IMR-90 (cell line): ENCODE measurements at regions not wholly inside any gene's neighbourhood (a gene's known extent, or its start where the extent isn't known, plus 50 kb on each side); places are given as distances from the start of the nearest gene placed in this dataset.

Experiments used
- ATAC-seq: fragments of 200-7000 bp; cut with Tn5 transposase; 2 replicates; pipeline ENCODE4 v1.9.1; 2020; ENCODE audit warnings: low read depth, mild to moderate bottlenecking, moderate library complexity
- BruUV-seq: library from RNA; stranded (reverse); fragments of 400-500 nt; replicated peaks from 2 replicates; lab custom pipeline; 2021; lab: Mats Ljungman, UMichigan
- CTCF ChIA-PET: fragments of 300-600 bp; formaldehyde crosslinking; extraction: SDS; loops from one replicate; lab custom pipeline; 2021; ENCODE audit warnings: antibody characterized with exemption; lab: Yijun Ruan, JAX
- POLR2A ChIA-PET: fragments of 300-600 bp; sonication (Branson Sonifier 250); formaldehyde crosslinking; loops from one replicate; lab custom pipeline; 2022; ENCODE audit warnings: antibody characterized with exemption; ENCODE audit not compliant: unreplicated experiment; lab: Charles Lee
- DNase-seq: peaks from one replicate; pipeline ENCODE4 v3.0.0; 2013
- H2AFZ ChIP-seq: replicated peaks from 2 replicates; pipeline ENCODE3; 2013; ENCODE audit warnings: low read length, mild to moderate bottlenecking; ENCODE audit not compliant: poor library complexity
- H2AK5ac ChIP-seq: 2 replicates; pipeline ENCODE4 v1.6.1; 2013; ENCODE audit warnings: low read depth, low read length, inconsistent platforms
- H2AK9ac ChIP-seq: replicated peaks from 2 replicates; pipeline ENCODE3; 2013; ENCODE audit warnings: mild to moderate bottlenecking, low read depth, low read length, moderate library complexity; ENCODE audit not compliant: poor library complexity
- H2BK120ac ChIP-seq: 2 replicates; pipeline ENCODE4 v1.6.1; 2013; ENCODE audit warnings: low read depth, low read length, inconsistent platforms
- H2BK15ac ChIP-seq: 3 replicates; pipeline ENCODE4 v1.6.1; 2013; ENCODE audit warnings: low read depth, low read length, inconsistent platforms
- H2BK20ac ChIP-seq: 2 replicates; pipeline ENCODE4 v1.6.1; 2013; ENCODE audit warnings: low read depth, mild to moderate bottlenecking, inconsistent platforms, low read length, moderate library complexity
- H2BK5ac ChIP-seq: 2 replicates; pipeline ENCODE4 v1.6.1; 2013; ENCODE audit warnings: mild to moderate bottlenecking, low read depth, low read length, inconsistent platforms; ENCODE audit not compliant: poor library complexity, severe bottlenecking
- H3K14ac ChIP-seq: replicated peaks from 2 replicates; pipeline ENCODE4 v1.6.1; 2013; ENCODE audit warnings: low read depth, low read length, inconsistent platforms
- H3K18ac ChIP-seq: 2 replicates; pipeline ENCODE4 v1.6.1; 2013; ENCODE audit warnings: low read depth, low read length, control low read depth
- H3K23ac ChIP-seq: 2 replicates; pipeline ENCODE4 v1.6.1; 2013; ENCODE audit warnings: low read depth, low read length, inconsistent platforms
- H3K27ac ChIP-seq: 2 replicates; pipeline ENCODE4 v1.5.1; 2013; ENCODE audit warnings: mild to moderate bottlenecking, control low read depth, low read length; ENCODE audit not compliant: insufficient read depth
- H3K27me3 ChIP-seq: 2 replicates; pipeline ENCODE4 v1.6.1; 2013; ENCODE audit warnings: low read length; ENCODE audit not compliant: control insufficient read depth, insufficient read depth
- H3K36me3 ChIP-seq: 2 replicates; pipeline ENCODE4 v1.6.1; 2013; ENCODE audit warnings: low read length, mixed read lengths; ENCODE audit not compliant: control insufficient read depth, insufficient read depth
- H3K4ac ChIP-seq: 2 replicates; pipeline ENCODE4 v1.6.1; 2013; ENCODE audit warnings: low read depth, low read length, inconsistent platforms
- H3K4me1 ChIP-seq: 2 replicates; pipeline ENCODE4 v1.6.1; 2013; ENCODE audit warnings: low read length, mixed read lengths; ENCODE audit not compliant: control insufficient read depth, insufficient read depth
- H3K4me2 ChIP-seq: 2 replicates; pipeline ENCODE4 v1.6.1; 2013; ENCODE audit warnings: low read depth, mild to moderate bottlenecking, control low read depth, low read length, moderate library complexity
- H3K4me3 ChIP-seq: 2 replicates; pipeline ENCODE4 v1.5.1; 2013; ENCODE audit warnings: low read depth, mild to moderate bottlenecking, control low read depth, low read length, moderate library complexity; ENCODE audit not compliant: insufficient read depth
- H3K56ac ChIP-seq: 2 replicates; pipeline ENCODE4 v1.6.1; 2013; ENCODE audit warnings: low read length, inconsistent platforms; ENCODE audit not compliant: insufficient read depth; ENCODE audit errors: extremely low read depth
- H3K79me1 ChIP-seq, 2 experiments: 2 replicates each; pipeline ENCODE4 v1.6.1; 2013; ENCODE audit warnings: low read length in 2 of 2, inconsistent platforms in 1 of 2, low read depth in 1 of 2
- H3K9ac ChIP-seq: 2 replicates; pipeline ENCODE4 v1.6.1; 2013; ENCODE audit warnings: low read depth, low read length, control low read depth
- H3K9me1 ChIP-seq: 2 replicates; pipeline ENCODE4 v1.6.1; 2013; ENCODE audit warnings: low read length, inconsistent platforms; ENCODE audit not compliant: insufficient read depth
- H3K9me3 ChIP-seq: 2 replicates; pipeline ENCODE4 v1.6.1; 2013; ENCODE audit warnings: low read length; ENCODE audit not compliant: control insufficient read depth, insufficient read depth
- H4K20me1 ChIP-seq: 2 replicates; pipeline ENCODE4 v1.6.1; 2013; ENCODE audit warnings: low read length, inconsistent platforms; ENCODE audit not compliant: insufficient read depth
- H4K5ac ChIP-seq: 2 replicates; pipeline ENCODE4 v1.6.1; 2013; ENCODE audit warnings: mild to moderate bottlenecking, low read depth, low read length, control low read depth
- H4K8ac ChIP-seq, 2 experiments: 2 replicates each; pipeline ENCODE4 v1.6.1; 2013; ENCODE audit warnings: low read depth in 2 of 2, low read length in 2 of 2, control low read depth in 1 of 2, inconsistent platforms in 1 of 2
- H4K91ac ChIP-seq: 2 replicates; pipeline ENCODE4 v1.6.1; 2013; ENCODE audit warnings: low read depth, low read length, inconsistent platforms; ENCODE audit not compliant: insufficient read depth
- BHLHE40 ChIP-seq: fragments of 150-350 bp; IDR thresholded peaks from 2 replicates; pipeline ENCODE4 v1.6.1; 2016; ENCODE audit warnings: mild to moderate bottlenecking, low read depth, low read length
- CEBPB ChIP-seq: IDR thresholded peaks from 2 replicates; pipeline ENCODE4 v1.6.1; 2012; ENCODE audit warnings: low read depth, low read length, improper control_type of control experiment
- CHD1 ChIP-seq: IDR thresholded peaks from 2 replicates; pipeline ENCODE4 v1.6.1; 2012; ENCODE audit warnings: low read depth, low read length, improper control_type of control experiment
- CTCF ChIP-seq: conservative IDR thresholded peaks from 2 replicates; pipeline ENCODE4 v1.5.1; 2012; ENCODE audit warnings: mild to moderate bottlenecking, low read depth, low read length, improper control_type of control experiment
- ELK1 ChIP-seq: fragments of 150-350 bp; IDR thresholded peaks from 2 replicates; pipeline ENCODE4 v1.6.1; 2016; ENCODE audit warnings: low read depth, mild to moderate bottlenecking, low read length, moderate library complexity, borderline replicate concordance
- FOS ChIP-seq: fragments of 150-350 bp; IDR thresholded peaks from 2 replicates; pipeline ENCODE4 v1.6.1; 2016; ENCODE audit warnings: low read depth, low read length
- MAFK ChIP-seq: IDR thresholded peaks from 2 replicates; pipeline ENCODE4 v1.6.1; 2012; ENCODE audit warnings: low read depth, low read length, improper control_type of control experiment
- MAZ ChIP-seq: IDR thresholded peaks from 2 replicates; pipeline ENCODE4 v1.6.1; 2012; ENCODE audit warnings: low read depth, mild to moderate bottlenecking, low read length, improper control_type of control experiment, moderate library complexity, borderline replicate concordance
- MXI1 ChIP-seq: IDR thresholded peaks from 2 replicates; pipeline ENCODE4 v1.6.1; 2012; ENCODE audit warnings: low read depth, mild to moderate bottlenecking, low read length, moderate library complexity, borderline replicate concordance
- NFE2L2 ChIP-seq: fragments of 150-350 bp; IDR thresholded peaks from 2 replicates; pipeline ENCODE4 v1.6.1; 2016; ENCODE audit warnings: low read depth, mild to moderate bottlenecking, low read length
- POLR2A ChIP-seq: IDR thresholded peaks from 2 replicates; pipeline ENCODE4 v1.6.1; 2012; ENCODE audit warnings: mild to moderate bottlenecking, low read depth, low read length
- RAD21 ChIP-seq: IDR thresholded peaks from 2 replicates; pipeline ENCODE4 v1.6.1; 2012; ENCODE audit warnings: low read length, improper control_type of control experiment
- RCOR1 ChIP-seq: IDR thresholded peaks from 2 replicates; pipeline ENCODE4 v1.6.1; 2012; ENCODE audit warnings: mild to moderate bottlenecking, low read length, improper control_type of control experiment; ENCODE audit not compliant: insufficient replicate concordance
- RFX5 ChIP-seq: IDR thresholded peaks from 2 replicates; pipeline ENCODE4 v1.8.0; 2012; ENCODE audit warnings: low read depth, mild to moderate bottlenecking, low read length, moderate library complexity
- SMC3 ChIP-seq: fragments of 150-350 bp; IDR thresholded peaks from 2 replicates; pipeline ENCODE4 v1.6.1; 2016; ENCODE audit warnings: low read depth, mild to moderate bottlenecking, antibody characterized with exemption, low read length, moderate library complexity
- WGBS, 2 experiments: methylation state at CpG; one replicate each; pipeline versions ENCODE4 v1.1.5 to v1.1.7; 2013; ENCODE audit warnings: missing lambda C conversion rate in 2 of 2; ENCODE audit not compliant: insufficient read length in 1 of 2; ENCODE audit errors: extremely low coverage in 2 of 2; 5-methylcytosine and 5-hydroxymethylcytosine counted together
- dilution Hi-C: fragments of 300-500 bp; cut with HindIII; formaldehyde crosslinking; loops from one replicate; pipeline ENCODE4 v1.14.3; 2018; ENCODE audit warnings: low sequenced_read_pairs; ENCODE audit not compliant: unreplicated experiment
- in situ Hi-C: fragments of 300-500 bp; cut with MboI; formaldehyde crosslinking; loops from 3 replicates; pipeline ENCODE4 v1.14.3; 2019; ENCODE audit warnings: low sequenced_read_pairs, inconsistent platforms, mixed read lengths
- intact Hi-C: fragments of 100-400 bp; cut with micrococcal nuclease; formaldehyde crosslinking; loops from 2 replicates; pipeline ENCODE4 v1.10.0; 2022
- TF ChIP-seq, protein P1 (sequence below): fragments of 150-350 bp; IDR thresholded peaks from 2 replicates; pipeline ENCODE4 v1.6.1; 2017; ENCODE audit warnings: mild to moderate bottlenecking, antibody characterized with exemption, low read length, low read depth

DNA sequence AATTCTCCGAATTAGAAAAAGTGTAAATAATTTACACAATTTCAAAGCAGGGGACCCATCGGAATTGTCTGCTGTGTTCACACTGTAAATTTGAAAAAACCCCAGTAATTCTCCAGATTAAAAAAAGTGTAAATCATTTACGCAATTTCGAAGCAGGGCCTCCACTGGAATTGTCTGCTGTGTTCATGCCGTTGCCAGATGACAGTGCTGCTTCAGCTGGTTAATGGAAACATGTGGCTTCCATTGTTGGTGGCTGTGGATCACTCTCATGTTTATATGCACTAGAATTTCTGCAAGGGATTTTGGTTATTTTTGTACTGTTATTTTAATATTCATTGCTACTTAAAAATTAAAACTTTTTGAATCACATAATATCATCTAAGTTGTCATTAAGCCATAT, 88.8 kb upstream of the ELMO1 start:
- no peak overlapping the region for H3K9ac ChIP-seq
- no peaks in the 10 kb centered on the region for H3K36me3 ChIP-seq
- H3K4me2 ChIP-seq: no peak overlapping the region
- DNase-seq (no peak), ATAC-seq (no peak)
- no peaks in the 10 kb centered on the region for H4K20me1 ChIP-seq
- H3K4me3 ChIP-seq: no peak overlapping the region
- H2BK15ac ChIP-seq: no peak overlapping the region
- BruUV-seq: no TSS peak
- no peaks in the 10 kb centered on the region for H3K9me1 ChIP-seq
- H3K18ac ChIP-seq: no peak overlapping the region
- no peak overlapping the region for H2BK20ac ChIP-seq
- H3K56ac ChIP-seq: no peak overlapping the region
- H3K9me3 ChIP-seq: peaks cover 26% of the 10 kb centered on the region
- no peak overlapping the region for H4K91ac ChIP-seq
- H2BK5ac ChIP-seq: no peak overlapping the region
- H3K27ac ChIP-seq: no peak overlapping the region
- ChIA-PET POLR2A (no interaction called here), CTCF (no interaction called here)
- no peak overlapping the region for H3K23ac ChIP-seq
- H3K27me3 ChIP-seq: no peaks in the 10 kb centered on the region
- no peak overlapping the region for H2BK120ac ChIP-seq
- H3K79me1 ChIP-seq: no peaks in the 10 kb centered on the region
- H3K14ac ChIP-seq: no peak overlapping the region
- no peak overlapping the region for H4K8ac ChIP-seq
- intact Hi-C loops (no loop called here), dilution Hi-C loops (no loop called here), in situ Hi-C loops (no loop called here)
- no peak overlapping the region for H2AK9ac ChIP-seq
- TF ChIP-seq CHD1: no peak
- TF ChIP-seq SMC3: no peak
- TF ChIP-seq ELK1: no peak
- no peak for TF ChIP-seq BHLHE40
- TF ChIP-seq MXI1: no peak
- no peak for TF ChIP-seq RFX5
- TF ChIP-seq RCOR1: no peak
- TF ChIP-seq POLR2A: no peak
- TF ChIP-seq NFE2L2: no peak
- no peak for TF ChIP-seq FOS
- no peak for TF ChIP-seq CTCF
- TF ChIP-seq RAD21: no peak
- TF ChIP-seq, protein P1, sequence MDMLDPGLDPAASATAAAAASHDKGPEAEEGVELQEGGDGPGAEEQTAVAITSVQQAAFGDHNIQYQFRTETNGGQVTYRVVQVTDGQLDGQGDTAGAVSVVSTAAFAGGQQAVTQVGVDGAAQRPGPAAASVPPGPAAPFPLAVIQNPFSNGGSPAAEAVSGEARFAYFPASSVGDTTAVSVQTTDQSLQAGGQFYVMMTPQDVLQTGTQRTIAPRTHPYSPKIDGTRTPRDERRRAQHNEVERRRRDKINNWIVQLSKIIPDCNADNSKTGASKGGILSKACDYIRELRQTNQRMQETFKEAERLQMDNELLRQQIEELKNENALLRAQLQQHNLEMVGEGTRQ: no peak
- TF ChIP-seq MAZ: no peak
- no peak for TF ChIP-seq MAFK
- TF ChIP-seq CEBPB: no peak
- H2AK5ac ChIP-seq: no peak overlapping the region
- no peak overlapping the region for H4K5ac ChIP-seq
- H3K4me1 ChIP-seq: no peaks in the 10 kb centered on the region
- H3K4ac ChIP-seq: no peak overlapping the region
- H2AFZ ChIP-seq: no peak overlapping the region
- WGBS, 2 experiments: no CpG with 5 or more reads among the region's 5 CpGs
